Heart left ventricle (tissue), 13 donors: ENCODE measurements at regions not wholly inside any gene's neighbourhood (a gene's known extent, or its start where the extent isn't known, plus 50 kb on each side); places are given as distances from the start of the nearest gene placed in this dataset.

Source experiments
- POLR2A ChIP-seq, 2 donors: fragments of 450-650 bp; IDR thresholded peaks; one replicate each; pipeline ENCODE4 v1.6.1; 2017; ENCODE audit warnings: antibody characterized with exemption in 2 of 2, mild to moderate bottlenecking in 2 of 2, moderate library complexity in 2 of 2
- TF ChIP-seq, protein P1 (sequence below), 12 donors: fragments of 200-600 bp; sonication (generic) in 4 of 12; IDR thresholded peaks; one replicate each; pipeline versions ENCODE4 v1.5.0 to v1.8.0; 2018 to 2022; ENCODE audit warnings: antibody characterized with exemption in 12 of 12, mild to moderate bottlenecking in 5 of 12
- donor health status: ischemic (EF 13 %, LVEDD 7.1; RV severe dilation, severe dysfunction).
- donor health status: DM: no; HTN: yes; CAD: no.
- donor health status: DM: no; HTN: no; CAD: no.
- donor health status: ischemic (EF 25% LVEDD 6.9; RV normal size, moderate dysfunction).
- donor health status: ischemic (EF 25% LVEDD 5.7; RV mildly dilated, moderate dysfunction).
- donor health status: ischemic (EF 35%, LVEDD 5.7; RV mildly dilated, moderate dysfunction).
- donor health status: nonischemic (EF 11% LVEDD 7.7; RV severe dilation, severe dysfunction).
- donor health status: DM: yes; HTN: yes; CAD: no.
- donor health status: PGD.
- donor health status: ischemic (EF 29% LVEDD 5.4; RV normal size, mild dysfunction).
- donor health status: nonischemic (EF 23%, LVEDD 6.1; RV moderate dilation, normal function).

DNA sequence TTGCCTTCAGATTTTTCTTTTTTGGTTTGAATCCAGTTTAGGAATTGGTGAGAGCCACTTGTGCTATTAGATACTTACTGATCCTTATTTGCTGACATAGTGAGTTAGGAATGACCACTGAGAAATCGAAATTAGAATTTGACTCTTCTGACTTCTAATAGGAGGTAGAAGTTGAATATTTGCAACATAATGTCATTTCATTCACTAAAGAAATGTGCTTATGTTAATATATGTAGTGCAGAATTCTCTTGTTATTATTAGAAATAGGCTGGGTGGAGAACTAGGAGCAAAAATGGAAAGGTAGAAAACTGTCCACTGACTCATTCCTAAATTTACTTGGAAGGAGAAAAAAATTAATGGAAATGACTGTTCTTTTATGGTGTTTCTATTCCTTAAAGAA is 538.2 kb upstream of the SGO1 start:
- no peak for TF ChIP-seq POLR2A (IDR thresholded peaks at IDR 0.05)
- TF ChIP-seq, protein P1, sequence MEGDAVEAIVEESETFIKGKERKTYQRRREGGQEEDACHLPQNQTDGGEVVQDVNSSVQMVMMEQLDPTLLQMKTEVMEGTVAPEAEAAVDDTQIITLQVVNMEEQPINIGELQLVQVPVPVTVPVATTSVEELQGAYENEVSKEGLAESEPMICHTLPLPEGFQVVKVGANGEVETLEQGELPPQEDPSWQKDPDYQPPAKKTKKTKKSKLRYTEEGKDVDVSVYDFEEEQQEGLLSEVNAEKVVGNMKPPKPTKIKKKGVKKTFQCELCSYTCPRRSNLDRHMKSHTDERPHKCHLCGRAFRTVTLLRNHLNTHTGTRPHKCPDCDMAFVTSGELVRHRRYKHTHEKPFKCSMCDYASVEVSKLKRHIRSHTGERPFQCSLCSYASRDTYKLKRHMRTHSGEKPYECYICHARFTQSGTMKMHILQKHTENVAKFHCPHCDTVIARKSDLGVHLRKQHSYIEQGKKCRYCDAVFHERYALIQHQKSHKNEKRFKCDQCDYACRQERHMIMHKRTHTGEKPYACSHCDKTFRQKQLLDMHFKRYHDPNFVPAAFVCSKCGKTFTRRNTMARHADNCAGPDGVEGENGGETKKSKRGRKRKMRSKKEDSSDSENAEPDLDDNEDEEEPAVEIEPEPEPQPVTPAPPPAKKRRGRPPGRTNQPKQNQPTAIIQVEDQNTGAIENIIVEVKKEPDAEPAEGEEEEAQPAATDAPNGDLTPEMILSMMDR (IDR thresholded peaks at IDR 0.05), result no peak
